ENCODE measurements at regions not wholly inside any gene's neighbourhood (a gene's known extent, or its start where the extent isn't known, plus 50 kb on each side); places are given as distances from the start of the nearest gene placed in this dataset.

GRCh38 chr16:20225228-20225733 lies 102.0 kb downstream of the GP2 start:
- no peak for TF ChIP-seq EZH2 (IDR thresholded peaks at IDR 0.05; ENCODE audit: borderline replicate concordance, low read length)
- no peak for TF ChIP-seq CTCF (conservative IDR thresholded peaks at IDR 0.05 in 1 of 2, IDR thresholded peaks at IDR 0.05 in 1 of 2; ENCODE audit: extremely low read depth in 1 of 2, insufficient read depth in 1 of 2, low read depth in 1 of 2, low read length in 2 of 2)
